ENCODE measurements at regions not wholly inside any gene's neighbourhood (a gene's known extent, or its start where the extent isn't known, plus 50 kb on each side); places are given as distances from the start of the nearest gene placed in this dataset.

GRCh38 chr16:59042301-59042700 lies 308.2 kb upstream of the GOT2 start:
- TF ChIP-seq POLR2A (IDR thresholded peaks at IDR 0.05), result no peak
- TF ChIP-seq, protein P1, sequence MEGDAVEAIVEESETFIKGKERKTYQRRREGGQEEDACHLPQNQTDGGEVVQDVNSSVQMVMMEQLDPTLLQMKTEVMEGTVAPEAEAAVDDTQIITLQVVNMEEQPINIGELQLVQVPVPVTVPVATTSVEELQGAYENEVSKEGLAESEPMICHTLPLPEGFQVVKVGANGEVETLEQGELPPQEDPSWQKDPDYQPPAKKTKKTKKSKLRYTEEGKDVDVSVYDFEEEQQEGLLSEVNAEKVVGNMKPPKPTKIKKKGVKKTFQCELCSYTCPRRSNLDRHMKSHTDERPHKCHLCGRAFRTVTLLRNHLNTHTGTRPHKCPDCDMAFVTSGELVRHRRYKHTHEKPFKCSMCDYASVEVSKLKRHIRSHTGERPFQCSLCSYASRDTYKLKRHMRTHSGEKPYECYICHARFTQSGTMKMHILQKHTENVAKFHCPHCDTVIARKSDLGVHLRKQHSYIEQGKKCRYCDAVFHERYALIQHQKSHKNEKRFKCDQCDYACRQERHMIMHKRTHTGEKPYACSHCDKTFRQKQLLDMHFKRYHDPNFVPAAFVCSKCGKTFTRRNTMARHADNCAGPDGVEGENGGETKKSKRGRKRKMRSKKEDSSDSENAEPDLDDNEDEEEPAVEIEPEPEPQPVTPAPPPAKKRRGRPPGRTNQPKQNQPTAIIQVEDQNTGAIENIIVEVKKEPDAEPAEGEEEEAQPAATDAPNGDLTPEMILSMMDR (IDR thresholded peaks at IDR 0.05), result no peak
- TF ChIP-seq POLR2AphosphoS5 (IDR thresholded peaks at IDR 0.05), result no peak

All from prostate gland (tissue), 2 donors.